DND-41 (cell line): ENCODE measurements at regions not wholly inside any gene's neighbourhood (a gene's known extent, or its start where the extent isn't known, plus 50 kb on each side); places are given as distances from the start of the nearest gene placed in this dataset.
"Not testable (repeated sequence)": the region's sequence is repeated elsewhere in the genome, so short reads cannot be mapped to it uniquely, and the experiment has no call there.

Source experiments
- CTCF ChIP-seq: IDR thresholded peaks from 2 replicates; pipeline ENCODE4 v1.5.1; 2012; ENCODE audit warnings: borderline replicate concordance, low read length, moderate library complexity, mild to moderate bottlenecking; ENCODE audit not compliant: poor library complexity, severe bottlenecking; ENCODE audit errors: extremely low read depth
- EZH2 ChIP-seq: IDR thresholded peaks from 3 replicates; pipeline ENCODE4 v1.6.1; 2012; ENCODE audit warnings: borderline replicate concordance, low read depth, mild to moderate bottlenecking, moderate library complexity, low read length, inconsistent platforms; ENCODE audit not compliant: severe bottlenecking

- TF ChIP-seq EZH2, CTCF: not testable (repeated sequence)
These were observed 916.0 kb downstream of the BRD1 start for GRCh38 chr22:48911647-48912046.
